ENCODE measurements at regions not wholly inside any gene's neighbourhood (a gene's known extent, or its start where the extent isn't known, plus 50 kb on each side); places are given as distances from the start of the nearest gene placed in this dataset.

DNA sequence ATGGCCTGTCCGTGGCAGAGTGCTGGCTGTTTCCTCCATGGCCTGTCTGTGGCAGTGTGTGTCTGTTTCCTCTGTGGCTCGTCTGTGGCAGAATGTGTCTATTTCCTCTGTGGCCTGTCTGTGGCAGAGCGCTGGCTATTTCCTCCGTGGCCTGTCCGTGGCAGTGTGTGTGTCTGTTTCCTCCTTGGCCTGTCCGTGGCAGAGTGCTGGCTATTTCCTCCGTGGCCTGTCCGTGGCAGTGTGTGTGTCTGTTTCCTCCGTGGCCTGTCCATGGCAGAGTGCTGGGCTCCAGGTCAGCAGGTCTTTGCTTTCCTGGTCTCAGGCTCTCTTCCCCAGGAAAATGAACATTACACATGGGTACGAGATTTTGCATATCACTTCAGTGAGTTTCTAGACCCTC lies 138.4 kb upstream of the IPO9 start:
- no peak for DNase-seq

- DNase-seq: no peak
These were observed 137.0 kb upstream of the IPO9 start for GRCh38 chr1:201691716-201692554.

GRCh38 chr1:201692555-201693394 lies 136.2 kb upstream of the IPO9 start:
- DNase-seq: no peak

DNA sequence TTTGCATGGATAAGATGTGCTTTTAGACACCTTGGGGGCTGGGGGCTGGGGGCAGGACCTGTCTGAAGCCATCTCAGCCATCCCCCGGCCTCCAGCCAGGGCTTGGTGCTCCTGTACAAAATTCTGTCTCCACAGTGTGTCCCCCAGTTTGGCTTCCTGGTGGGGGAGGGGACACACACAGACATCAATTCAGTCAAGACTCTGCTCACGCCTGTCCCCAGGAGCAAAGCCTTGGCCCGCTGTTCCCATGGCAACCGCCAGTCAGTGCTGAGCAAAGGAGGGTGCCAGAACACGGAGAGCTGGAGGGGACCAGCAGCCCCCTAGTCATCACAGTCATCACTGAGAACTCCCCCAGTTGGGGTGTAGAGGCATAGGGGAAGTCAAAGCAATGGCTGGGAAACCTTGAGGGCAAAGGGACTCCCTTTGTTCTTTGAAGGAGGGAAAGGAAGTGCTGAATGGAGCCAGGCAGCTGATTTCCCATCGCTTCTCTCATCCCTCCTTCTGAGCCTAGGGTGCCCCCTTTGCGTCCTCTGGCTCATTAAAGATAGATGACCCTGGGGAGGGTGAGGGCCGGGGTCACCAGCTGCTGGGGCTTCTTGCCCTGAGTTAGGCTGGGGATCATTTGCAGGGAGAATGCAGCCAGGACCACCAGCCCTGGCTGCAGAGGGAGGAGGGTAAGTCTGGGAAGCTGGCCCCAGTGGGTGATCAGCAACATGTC lies 134.9 kb upstream of the IPO9 start:
- DNase-seq: no peak

DNA sequence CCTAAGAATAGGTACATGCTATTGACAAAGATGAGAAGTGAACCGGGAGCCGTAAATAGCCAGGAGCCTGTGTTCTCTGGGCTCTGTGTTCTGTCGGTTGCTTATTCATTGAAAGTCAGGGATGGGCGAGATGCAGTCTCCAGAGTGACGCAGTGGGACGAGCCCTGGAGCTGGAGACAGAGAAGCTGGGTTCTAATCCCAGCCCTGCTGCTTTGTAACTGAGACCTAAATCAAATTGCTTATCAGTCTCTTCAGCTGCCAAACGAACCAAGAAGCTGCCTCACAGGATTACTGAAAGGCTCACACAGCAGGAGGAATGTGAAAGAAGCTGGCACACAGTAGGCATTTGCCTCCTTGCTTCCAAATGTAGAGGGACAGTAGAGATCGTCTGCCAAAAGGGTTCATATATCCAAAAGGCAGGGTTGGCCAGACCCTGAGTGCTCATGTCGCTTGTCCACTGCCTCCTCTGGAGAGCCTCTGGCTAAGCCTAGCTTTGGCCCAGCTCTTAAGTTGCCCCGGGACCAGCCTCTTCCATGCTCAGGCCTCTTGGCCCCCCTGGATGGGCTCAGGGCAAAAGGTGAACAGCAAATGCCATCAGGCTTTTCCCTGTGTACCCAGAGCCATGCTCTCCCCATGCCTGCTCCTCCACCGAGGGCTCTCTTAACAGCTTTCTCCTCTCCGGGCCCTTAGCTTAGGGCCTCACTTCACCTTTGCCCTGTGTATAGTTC lies 134.2 kb upstream of the IPO9 start:
- no peak for DNase-seq

- no peak for DNase-seq
These were observed 133.3 kb upstream of the IPO9 start for GRCh38 chr1:201695607-201696006.

DNA sequence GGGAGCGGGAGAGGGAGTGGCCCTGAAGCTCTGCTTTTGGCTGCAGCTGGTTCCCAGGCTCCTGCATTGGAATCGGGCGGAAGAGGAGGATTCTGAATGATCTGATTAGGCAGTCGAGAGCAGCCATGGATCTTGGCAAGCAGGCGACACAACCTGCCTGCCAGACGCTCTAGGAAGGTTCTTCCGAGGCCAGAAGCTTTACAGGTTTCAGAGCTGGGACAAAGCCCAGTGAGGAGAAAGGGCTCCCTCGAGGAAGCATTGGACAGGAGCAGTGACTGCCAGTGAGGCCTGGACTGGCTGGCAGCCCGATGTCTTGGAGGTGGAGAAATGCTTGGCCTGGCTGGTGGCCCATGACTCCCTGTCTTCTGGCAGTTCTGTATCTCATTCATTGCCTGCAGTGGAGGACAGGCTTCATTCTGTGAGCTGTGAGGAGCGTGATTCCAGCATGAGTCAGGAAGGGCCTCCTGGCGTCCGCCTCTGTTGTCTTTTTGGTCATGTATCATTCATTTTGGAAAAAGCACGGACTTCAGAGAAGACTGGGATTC lies 132.7 kb upstream of the IPO9 start:
- DNase-seq: no peak

DNA sequence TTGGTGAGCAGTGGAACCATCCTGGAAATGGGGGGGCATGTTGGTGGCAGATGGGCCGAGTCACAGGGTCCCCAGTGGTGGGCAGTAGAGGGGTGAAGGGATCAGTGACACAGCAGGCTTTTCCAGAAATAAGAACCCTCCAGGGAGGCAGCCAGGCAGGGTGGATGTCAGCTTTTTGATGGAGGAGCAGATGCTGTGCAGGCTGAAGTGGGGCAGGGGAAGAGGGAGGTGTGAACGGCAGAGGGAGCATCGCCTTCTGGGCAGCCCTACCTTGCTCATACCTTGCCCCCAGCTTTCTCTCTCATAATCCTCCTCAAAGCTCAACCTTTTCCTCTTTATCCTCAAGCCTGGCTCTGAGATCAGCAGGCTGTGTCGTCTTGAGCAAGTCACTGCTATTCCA lies 131.8 kb upstream of the IPO9 start:
- DNase-seq: no peak

DNA sequence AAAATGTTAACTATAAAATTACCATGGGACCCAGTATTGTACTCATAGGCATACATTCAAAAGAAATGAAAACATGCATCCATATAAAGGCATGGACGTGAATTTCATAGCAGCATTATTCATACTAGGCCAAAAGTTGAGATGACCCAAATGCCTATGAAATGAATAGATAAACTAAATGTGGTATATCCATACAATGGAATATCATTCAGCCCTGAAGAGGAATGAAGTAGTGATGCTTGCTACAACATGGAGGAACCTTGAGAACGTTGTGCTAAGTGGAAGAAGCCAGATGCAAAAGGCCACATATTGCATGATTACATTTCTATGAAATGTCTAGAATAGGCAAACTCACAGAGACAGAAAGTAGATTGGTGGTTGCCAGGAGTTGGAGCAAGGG lies 127.1 kb upstream of the IPO9 start:
- DNase-seq: no peak

DNA sequence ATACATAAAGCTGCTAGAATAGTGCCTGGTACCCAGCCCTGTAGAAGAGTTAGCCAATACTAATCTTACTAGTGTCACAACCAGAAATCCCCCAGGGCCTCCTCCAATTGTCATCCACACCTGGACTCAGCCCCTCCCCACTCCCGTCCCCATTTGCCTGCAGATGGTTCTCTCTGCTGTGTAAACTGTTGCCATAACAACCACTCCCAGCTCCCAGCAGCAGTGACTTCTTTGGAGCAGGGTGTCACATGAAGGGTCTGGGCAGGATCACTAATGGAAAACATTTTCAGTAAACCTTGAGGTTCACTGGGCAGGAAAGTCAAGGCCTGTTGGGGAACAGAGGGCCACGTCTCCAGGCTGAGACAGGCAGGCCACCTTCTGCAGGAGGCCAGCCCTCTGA lies 126.0 kb upstream of the IPO9 start:
- no peak for DNase-seq

GRCh38 chr1:201703621-201704438 lies 125.1 kb upstream of the IPO9 start:
- DNase-seq: peak; percentile 41

GRCh38 chr1:201704439-201704792 lies 124.5 kb upstream of the IPO9 start:
- no peak for DNase-seq

- no peak for DNase-seq
These were observed 123.6 kb upstream of the IPO9 start for GRCh38 chr1:201705389-201705788.

GRCh38 chr1:201706109-201706508 lies 122.8 kb upstream of the IPO9 start:
- no peak for DNase-seq

- DNase-seq: no peak
These were observed 121.9 kb upstream of the IPO9 start for GRCh38 chr1:201707027-201707426.

GRCh38 chr1:201707656-201708055 lies 121.3 kb upstream of the IPO9 start:
- DNase-seq: no peak

DNA sequence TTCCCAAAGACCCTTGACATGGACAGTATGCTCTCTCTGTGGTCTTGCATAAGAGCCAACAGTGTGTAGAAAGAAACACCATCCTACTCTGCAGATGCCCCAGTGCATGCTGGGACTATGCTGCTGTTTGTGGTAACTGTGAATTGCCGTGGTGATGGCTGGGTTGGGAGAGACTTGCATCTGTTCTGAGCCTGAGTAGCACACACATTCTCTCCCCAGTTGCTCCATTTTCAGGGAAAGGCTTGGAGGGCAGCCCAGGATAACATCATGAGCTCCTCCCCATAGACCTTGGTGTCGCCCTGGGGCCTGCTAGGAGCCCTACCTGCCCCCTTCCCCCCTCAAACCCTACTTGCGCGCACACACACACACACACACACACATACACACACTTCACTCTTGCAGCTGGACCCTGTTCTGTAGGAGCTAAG lies 120.9 kb upstream of the IPO9 start:
- no peak for DNase-seq

- no peak for DNase-seq
These were observed 120.3 kb upstream of the IPO9 start for GRCh38 chr1:201708691-201709090.

DNA sequence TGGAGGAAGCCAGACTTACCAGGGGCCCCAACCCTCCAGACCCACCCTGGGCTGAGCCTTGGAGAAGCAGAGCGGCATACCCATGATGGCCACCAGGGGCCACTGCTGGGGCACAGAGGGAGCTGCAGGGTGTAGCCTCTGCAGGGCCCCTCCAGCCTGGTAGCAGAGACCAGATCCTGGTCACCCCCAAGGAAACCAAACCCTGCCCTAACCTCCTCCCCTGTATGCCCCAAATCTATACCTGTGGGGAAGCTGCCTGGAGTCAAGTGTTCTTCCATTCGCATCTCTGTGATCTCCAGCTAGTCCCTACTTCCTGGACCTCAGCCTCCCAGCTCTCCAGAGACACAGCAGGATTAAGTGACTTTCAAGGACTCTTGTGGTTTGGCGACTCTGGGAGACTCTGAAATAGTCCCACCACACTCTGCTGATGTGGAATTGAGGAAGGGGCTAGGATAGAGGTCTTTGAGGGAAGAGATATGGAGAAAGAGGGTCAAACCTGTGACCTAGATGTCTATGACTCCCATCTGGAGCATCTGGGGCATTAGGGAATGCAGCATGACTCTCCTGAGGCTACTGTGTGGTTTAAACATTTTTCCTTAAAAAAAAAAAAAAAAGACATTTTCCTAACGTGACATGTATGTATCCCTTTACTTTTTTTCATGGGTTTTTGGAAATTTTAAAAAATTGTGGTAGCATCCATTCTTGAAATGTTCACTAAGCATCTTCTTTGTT lies 119.2 kb upstream of the IPO9 start:
- DNase-seq: peak; percentile 39

- no peak for DNase-seq
These were observed 118.0 kb upstream of the IPO9 start for GRCh38 chr1:201710632-201711597.
